H1 (cell line): ENCODE measurements at regions not wholly inside any gene's neighbourhood (a gene's known extent, or its start where the extent isn't known, plus 50 kb on each side); places are given as distances from the start of the nearest gene placed in this dataset.

Experiments
- MAX ChIP-seq: IDR thresholded peaks from 2 replicates; pipeline ENCODE4 v1.6.1; 2012; ENCODE audit warnings: inconsistent platforms
- RBBP5 ChIP-seq: IDR thresholded peaks from 2 replicates; pipeline ENCODE4 v1.7.1; 2012; ENCODE audit warnings: low read depth, mild to moderate bottlenecking, inconsistent platforms, low read length, moderate library complexity, borderline replicate concordance
- SIRT6 ChIP-seq: IDR thresholded peaks from one replicate; pipeline ENCODE4 v1.7.1; 2012; ENCODE audit warnings: low read length, inconsistent platforms
- SP4 ChIP-seq: IDR thresholded peaks from 2 replicates; pipeline ENCODE4 v1.6.1; 2012; ENCODE audit warnings: low read length, inconsistent platforms

- TF ChIP-seq SIRT6 (no peak), MAX (no peak), SP4 (no peak), RBBP5 (no peak)
Observed at GRCh38 chr10:78524342-78524741, 490.7 kb downstream of the RPS24 start (continued).
